ENCODE measurements at regions not wholly inside any gene's neighbourhood (a gene's known extent, or its start where the extent isn't known, plus 50 kb on each side); places are given as distances from the start of the nearest gene placed in this dataset.

GRCh38 chr11:105399511-105399910 lies 210.4 kb upstream of the GRIA4 start:
- Histone ChIP-seq H3K27ac (ENCODE audit: low read length) (no peak overlapping the region), H3K36me3 (ENCODE audit: insufficient read depth, low read length) (no peaks in the 10 kb centered on the region), H3K9me2 (ENCODE audit: insufficient read depth, low read length) (no peaks in the 10 kb centered on the region), H3K4me3 (ENCODE audit: low read length) (no peak overlapping the region), H3K27me3 (ENCODE audit: insufficient read depth, low read depth, low read length) (no peaks in the 10 kb centered on the region), H2AFZ (ENCODE audit: low read depth, low read length) (no peak overlapping the region), H3K9me3 (ENCODE audit: low read length) (no peaks in the 10 kb centered on the region), H4K20me1 (ENCODE audit: insufficient read depth) (no peaks in the 10 kb centered on the region), H3K9ac (ENCODE audit: low read length) (no peak overlapping the region), H3F3A (ENCODE audit: insufficient read depth, low read length, poor library complexity, severe bottlenecking) (no peaks in the 10 kb centered on the region), H3K79me2 (replicated peaks; ENCODE audit: insufficient read depth, low read length) (no peaks in the 10 kb centered on the region), H3K4me2 (ENCODE audit: low read length) (no peak overlapping the region)
- TF ChIP-seq MXI1 (conservative IDR thresholded peaks at IDR 0.05; ENCODE audit: poor library complexity, severe bottlenecking) (no peak), SMC3 (conservative IDR thresholded peaks at IDR 0.05; ENCODE audit: poor library complexity) (no peak), RAD21 (conservative IDR thresholded peaks at IDR 0.05) (no peak), EZH2 (IDR thresholded peaks at IDR 0.05; ENCODE audit: borderline replicate concordance, insufficient read depth, low read length, poor library complexity, severe bottlenecking) (no peak), CTCF (IDR thresholded peaks at IDR 0.05; ENCODE audit: poor library complexity, severe bottlenecking) (no peak), TAF1 (IDR thresholded peaks at IDR 0.05; ENCODE audit: low read depth) (no peak), EP300 (conservative IDR thresholded peaks at IDR 0.05; ENCODE audit: poor library complexity, severe bottlenecking) (no peak), POLR2AphosphoS5 (IDR thresholded peaks at IDR 0.05) (no peak), REST (IDR thresholded peaks at IDR 0.05; ENCODE audit: borderline replicate concordance) (no peak)

GRCh38 chr11:105398636-105399035 lies 211.2 kb upstream of the GRIA4 start:
- no peaks in the 10 kb centered on the region for H4K20me1 ChIP-seq (ENCODE audit: insufficient read depth)
- no peaks in the 10 kb centered on the region for H3K27me3 ChIP-seq (ENCODE audit: insufficient read depth, low read depth, low read length)
- H3K27ac ChIP-seq (ENCODE audit: low read length): no peak overlapping the region
- no peaks in the 10 kb centered on the region for H3F3A ChIP-seq (ENCODE audit: insufficient read depth, low read length, poor library complexity, severe bottlenecking)
- no peak overlapping the region for H3K4me3 ChIP-seq (ENCODE audit: low read length)
- no peaks in the 10 kb centered on the region for H3K9me2 ChIP-seq (ENCODE audit: insufficient read depth, low read length)
- H2AFZ ChIP-seq (ENCODE audit: low read depth, low read length): no peak overlapping the region
- no peak overlapping the region for H3K4me2 ChIP-seq (ENCODE audit: low read length)
- no peaks in the 10 kb centered on the region for H3K9me3 ChIP-seq (ENCODE audit: low read length)
- no peaks in the 10 kb centered on the region for H3K36me3 ChIP-seq (ENCODE audit: insufficient read depth, low read length)
- no peak overlapping the region for H3K9ac ChIP-seq (ENCODE audit: low read length)
- no peaks in the 10 kb centered on the region for H3K79me2 ChIP-seq (replicated peaks; ENCODE audit: insufficient read depth, low read length)
- TF ChIP-seq POLR2AphosphoS5 (IDR thresholded peaks at IDR 0.05) (no peak), MXI1 (conservative IDR thresholded peaks at IDR 0.05; ENCODE audit: poor library complexity, severe bottlenecking) (no peak), RAD21 (conservative IDR thresholded peaks at IDR 0.05) (no peak), REST (IDR thresholded peaks at IDR 0.05; ENCODE audit: borderline replicate concordance) (no peak), SMC3 (conservative IDR thresholded peaks at IDR 0.05; ENCODE audit: poor library complexity) (no peak), CTCF (IDR thresholded peaks at IDR 0.05; ENCODE audit: poor library complexity, severe bottlenecking) (no peak), EP300 (conservative IDR thresholded peaks at IDR 0.05; ENCODE audit: poor library complexity, severe bottlenecking) (no peak), EZH2 (IDR thresholded peaks at IDR 0.05; ENCODE audit: borderline replicate concordance, insufficient read depth, low read length, poor library complexity, severe bottlenecking) (no peak), TAF1 (IDR thresholded peaks at IDR 0.05; ENCODE audit: low read depth) (no peak)
